DMS 273 (cell line): ENCODE measurements at regions not wholly inside any gene's neighbourhood (a gene's known extent, or its start where the extent isn't known, plus 50 kb on each side); places are given as distances from the start of the nearest gene placed in this dataset.

ENCODE experiments used
- DNase-seq: peaks from one replicate; lab custom pipeline; 2025; ENCODE audit not compliant: unreplicated experiment; lab: John Stamatoyannopoulos, UW

DNA sequence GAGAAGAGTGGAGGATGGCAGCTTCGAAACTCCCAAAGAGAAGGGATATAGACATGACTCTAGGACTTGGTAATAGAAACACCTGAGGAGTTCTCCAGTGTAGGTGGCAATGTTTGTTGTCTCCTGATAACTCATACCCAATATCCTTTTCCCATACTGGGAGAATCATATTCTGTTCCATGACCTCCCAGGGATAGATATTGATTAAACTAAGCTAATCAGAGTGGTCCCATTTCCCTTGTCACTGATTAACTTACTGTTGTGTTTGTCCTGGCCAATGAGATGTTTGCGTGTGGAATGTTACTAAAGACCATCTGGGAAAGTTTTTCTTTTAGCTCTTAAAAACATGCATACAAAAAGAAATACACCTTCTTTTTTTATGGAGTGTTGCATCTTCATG is 85.6 kb downstream of the RPL22L1 start:
- no peak for DNase-seq

DNA sequence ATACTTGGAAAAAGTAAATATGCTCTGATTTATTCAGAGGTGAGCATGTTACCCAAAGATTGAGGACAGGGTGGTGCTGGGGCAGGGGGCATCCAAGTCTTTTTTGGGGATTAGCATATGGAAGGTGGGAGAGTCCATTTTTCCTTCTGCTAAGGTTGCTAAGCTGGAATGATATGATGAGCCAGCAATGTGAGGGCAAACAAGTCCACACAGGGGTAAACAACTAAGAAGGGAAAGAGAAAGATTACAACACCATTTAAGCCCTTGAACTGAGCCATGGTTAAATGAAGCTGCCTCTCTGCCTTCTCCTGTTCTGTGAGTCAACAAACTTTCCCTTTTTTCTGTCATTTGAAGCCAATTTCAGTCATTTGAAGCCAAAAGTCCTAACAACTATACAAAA is 89.0 kb downstream of the RPL22L1 start:
- DNase-seq: no peak

DNA sequence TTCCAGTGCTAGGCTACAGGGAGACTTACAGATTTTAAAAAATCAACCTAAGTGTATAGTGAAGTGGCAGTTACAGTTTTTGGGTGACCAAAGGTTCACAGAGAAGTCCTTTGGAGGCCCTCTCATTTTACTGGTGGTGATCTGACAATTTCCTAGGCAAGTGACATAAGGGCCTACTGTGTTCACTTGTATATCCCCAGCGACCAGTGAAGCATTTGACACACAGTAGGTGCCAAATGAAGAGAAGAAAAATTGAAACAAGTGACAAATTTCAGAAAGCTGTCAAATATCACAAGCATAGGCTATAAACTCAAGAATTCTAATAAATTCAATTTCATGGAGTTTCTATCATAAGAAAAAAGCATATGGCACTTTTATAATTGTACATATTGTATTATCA is 89.5 kb downstream of the RPL22L1 start:
- DNase-seq: no peak

DNA sequence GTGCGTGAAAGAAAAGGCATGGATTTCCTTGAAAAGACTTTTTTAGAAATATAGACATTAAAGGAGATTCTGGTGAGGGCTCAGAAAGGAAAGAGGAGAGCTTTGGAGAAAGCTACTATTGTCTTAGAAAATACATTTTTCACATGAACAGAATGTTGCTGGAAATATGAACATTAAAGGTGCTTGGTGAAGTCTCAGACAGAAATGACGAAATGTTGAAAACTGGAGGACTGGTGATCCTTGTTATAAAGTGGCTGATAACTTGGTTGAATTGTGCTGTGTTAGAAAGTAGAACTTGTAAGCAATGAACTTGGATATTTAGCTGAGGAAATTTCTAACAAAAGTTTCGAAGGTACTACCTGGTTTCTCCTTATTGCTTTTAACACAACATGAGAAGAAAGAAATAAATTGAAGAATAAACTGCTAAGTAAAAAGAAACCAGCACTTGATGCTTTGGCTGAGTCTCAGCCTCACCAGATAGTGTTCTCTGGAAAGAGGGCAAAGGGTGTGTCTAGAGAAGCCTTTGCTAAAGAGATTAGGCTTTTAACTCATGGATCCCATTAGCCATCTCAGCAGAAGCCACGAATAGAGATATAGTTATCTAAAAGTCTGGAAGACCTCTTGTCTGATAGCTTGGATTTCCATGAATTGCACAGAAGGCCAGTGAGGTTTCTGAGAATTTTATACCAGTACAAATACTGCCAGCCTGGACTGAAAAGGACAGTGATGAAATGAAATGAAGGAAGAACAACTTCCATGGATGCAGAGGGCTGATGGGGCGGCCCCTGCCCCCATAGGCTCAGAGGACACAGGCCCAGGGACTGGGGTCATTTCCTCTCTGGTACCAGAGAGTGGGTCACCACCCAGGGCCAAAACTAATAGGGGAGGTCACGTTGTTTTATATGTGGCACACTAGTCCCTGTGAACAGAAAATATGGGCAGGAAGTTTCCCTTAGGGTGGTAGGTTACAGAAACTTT is 91.5 kb downstream of the RPL22L1 start:
- DNase-seq: no peak

DNA sequence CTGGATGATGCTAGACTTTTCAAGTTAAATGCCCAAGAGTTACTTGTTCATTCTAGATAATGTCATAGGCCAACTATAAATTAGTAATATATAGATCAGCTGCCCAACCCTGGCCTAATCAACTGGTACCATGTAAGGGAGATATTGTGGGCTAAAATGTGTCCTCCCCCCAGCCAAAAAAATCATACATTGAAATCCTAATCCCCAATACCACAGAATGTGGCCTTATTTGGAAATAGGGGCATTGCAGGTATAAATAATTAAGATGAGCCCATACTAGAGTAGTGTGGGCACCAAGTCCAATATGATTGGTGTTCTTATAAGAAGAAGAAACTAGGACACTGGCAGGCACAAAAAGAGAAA is 92.5 kb downstream of the RPL22L1 start:
- DNase-seq: no peak

DNA sequence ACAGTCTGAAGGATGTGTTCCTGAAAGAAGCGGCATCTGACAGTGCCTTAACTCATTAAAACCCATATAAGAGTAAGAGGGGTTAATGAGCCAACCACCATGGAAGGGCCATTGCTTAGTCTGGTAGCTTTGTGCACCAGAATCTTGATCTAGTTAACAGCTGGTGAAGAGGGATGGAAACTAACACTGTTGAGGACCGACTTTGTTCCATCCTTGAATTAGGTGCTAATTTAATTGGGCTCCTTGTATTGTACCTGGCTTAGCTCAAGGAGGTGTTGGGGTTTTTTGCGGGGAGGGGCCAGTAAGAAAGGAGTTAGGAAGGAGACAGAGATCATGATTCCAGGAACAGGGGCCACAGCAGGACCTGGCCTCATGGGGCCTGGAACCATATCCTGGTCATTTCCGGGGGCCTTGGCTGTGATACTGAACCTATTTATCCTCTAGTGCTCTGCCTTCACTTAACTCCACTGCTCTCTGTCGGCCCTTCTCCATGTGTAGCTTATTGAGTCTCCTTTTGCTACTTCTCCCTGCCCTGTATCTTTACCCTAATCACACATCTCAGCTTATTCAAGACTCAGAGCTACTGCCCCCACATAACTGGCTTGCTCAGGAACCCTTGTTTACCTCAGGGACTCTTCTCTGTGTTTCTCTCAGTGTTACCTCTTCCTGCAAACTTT is 93.0 kb downstream of the RPL22L1 start:
- no peak for DNase-seq

DNA sequence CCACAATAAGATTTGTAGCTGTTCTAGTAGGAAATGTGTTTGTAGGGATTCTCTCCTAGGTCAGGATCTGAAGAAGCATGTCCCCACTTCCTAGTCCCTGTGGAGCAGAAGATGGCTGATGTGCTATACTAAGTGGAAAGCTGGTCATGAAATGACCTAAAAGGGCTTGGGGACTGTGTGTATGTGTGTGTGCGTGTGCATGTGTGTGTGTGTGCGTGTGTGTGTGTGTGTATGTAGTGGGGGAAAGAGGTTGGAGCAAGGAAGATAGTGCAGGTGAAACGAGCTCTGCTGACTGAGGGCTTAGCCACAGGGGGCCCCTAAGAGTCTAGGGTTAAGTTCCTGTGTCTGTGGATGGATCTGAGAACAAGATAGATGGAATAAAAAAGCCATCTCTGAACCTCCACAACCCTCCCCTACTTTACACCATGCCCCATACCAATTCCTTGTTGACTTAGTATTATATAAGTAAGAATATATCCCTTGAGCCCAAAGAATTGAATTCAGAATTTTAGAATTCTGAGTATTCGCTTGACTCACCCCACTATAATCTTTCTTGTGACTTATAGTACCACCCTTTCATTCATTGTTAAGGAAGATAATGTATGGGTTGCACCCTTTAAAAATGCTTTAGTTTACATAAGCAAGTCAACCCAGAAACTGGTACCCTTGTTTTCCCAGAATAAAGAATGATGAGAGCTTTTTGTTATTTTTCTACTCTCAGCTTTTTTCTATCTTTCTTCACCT is 96.1 kb downstream of the RPL22L1 start:
- DNase-seq: no peak

- DNase-seq: no peak
Observed at GRCh38 chr3:170772175-170772574, 97.8 kb downstream of the RPL22L1 start.

GRCh38 chr3:170768334-170768801 is 101.6 kb downstream of the RPL22L1 start:
- no peak for DNase-seq

GRCh38 chr3:170767576-170767941 is 102.4 kb downstream of the RPL22L1 start:
- DNase-seq: no peak

GRCh38 chr3:170766823-170767575 is 103.0 kb downstream of the RPL22L1 start:
- DNase-seq: no peak

GRCh38 chr3:170766253-170766652 is 103.7 kb downstream of the RPL22L1 start:
- DNase-seq: no peak

DNA sequence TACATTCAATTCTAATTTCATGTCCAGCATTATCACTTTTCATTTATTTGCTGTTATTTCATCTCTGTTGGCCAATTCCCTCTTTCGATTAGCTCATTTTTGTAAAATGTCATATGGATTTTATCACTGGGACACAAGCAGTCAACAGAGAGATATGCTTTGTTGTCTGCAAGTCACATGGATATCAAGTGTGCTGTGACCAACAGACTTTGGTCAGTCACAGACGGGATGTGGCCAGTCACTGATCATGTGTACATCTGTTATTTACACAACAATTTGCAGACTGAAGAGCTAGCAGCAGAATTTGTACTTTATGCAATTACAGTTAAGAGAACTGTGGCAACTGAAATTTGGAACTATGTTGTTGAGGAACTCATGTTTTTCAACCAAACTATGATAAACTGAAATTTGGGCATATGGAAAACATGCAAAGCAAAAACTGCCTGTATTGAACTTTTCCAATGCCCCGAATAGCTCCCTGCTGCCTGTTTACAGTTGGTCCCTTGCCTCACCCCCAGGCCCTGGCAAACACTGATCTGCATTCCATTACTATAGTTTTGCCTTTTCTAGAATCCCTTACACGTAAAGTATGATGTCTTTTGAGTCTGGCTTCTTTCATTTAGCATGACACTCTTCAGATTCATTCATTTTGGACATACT is 104.4 kb downstream of the RPL22L1 start:
- no peak for DNase-seq

DNA sequence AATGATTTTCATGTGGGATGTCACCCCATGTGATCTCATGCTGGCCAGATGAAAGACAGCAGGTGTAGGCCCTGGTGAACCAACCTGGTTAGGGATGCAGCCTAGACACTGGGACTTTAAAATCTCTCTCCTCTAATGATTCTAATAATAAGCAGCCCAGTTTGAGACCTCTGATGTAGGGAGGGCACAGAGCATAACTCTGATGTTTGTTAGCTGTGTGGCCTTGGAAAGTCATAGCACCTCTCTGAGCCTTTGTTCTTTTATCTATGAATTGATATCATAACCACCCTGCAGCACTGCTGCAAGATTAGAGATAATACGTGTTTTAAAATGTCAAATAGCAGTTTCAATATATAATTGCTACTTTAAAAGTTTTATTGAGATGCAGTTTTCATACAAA is 106.0 kb downstream of the RPL22L1 start:
- DNase-seq: no peak

GRCh38 chr3:170762064-170762463 is 107.9 kb downstream of the RPL22L1 start:
- DNase-seq: no peak

DNA sequence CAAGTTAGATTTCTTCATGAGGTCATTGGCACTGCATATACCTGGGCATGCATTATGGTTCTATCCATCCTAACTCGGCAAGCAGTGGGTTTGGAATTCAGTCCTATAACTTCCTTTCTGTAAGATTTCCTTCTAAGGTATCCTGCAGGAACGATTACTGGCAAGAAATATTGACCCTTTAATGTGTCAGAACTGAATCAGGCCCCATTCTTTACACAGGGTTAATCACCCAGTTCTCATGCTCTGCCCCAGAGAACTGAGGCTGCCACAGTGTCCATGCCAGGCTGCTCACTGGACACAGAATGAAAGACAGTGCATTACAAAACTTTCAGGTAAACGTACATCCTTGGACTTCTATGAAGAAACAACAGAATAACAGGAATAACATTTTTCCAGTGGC is 108.9 kb downstream of the RPL22L1 start:
- DNase-seq: no peak

- no peak for DNase-seq
Observed at GRCh38 chr3:170760174-170760526, 109.8 kb downstream of the RPL22L1 start.

- DNase-seq: no peak
Observed at GRCh38 chr3:170759511-170760173, 110.4 kb downstream of the RPL22L1 start.

DNA sequence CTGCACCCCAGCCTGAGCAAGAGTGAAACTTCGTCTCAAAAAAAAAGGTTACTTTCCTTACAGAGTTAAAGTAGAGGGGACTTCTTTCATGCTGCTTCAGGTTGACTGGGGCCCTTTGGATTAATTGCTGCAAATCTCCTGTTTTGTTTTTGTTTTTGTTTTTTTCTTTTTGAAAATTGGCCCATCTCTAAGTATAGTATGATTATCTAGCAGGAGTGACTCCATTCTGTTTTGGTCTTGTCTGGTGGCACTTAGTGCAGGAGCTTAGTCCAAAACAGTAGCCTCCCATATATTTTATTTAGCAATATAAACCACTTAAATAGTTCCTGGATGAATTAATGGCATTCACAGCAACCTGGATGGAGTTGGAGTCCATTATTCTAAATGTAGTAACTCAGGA is 113.0 kb downstream of the RPL22L1 start:
- no peak for DNase-seq

- DNase-seq: no peak
Observed at GRCh38 chr3:170754311-170754693, 115.7 kb downstream of the RPL22L1 start.
